HEK293 (cell line): ENCODE measurements at regions not wholly inside any gene's neighbourhood (a gene's known extent, or its start where the extent isn't known, plus 50 kb on each side); places are given as distances from the start of the nearest gene placed in this dataset.

Experiments used
- CTCF ChIA-PET: fragments of 350-600 bp; formaldehyde crosslinking; extraction: SDS; loops from one replicate; lab custom pipeline; 2021; ENCODE audit warnings: antibody characterized with exemption; lab: Yijun Ruan, JAX
- POLR2A ChIA-PET: fragments of 300-600 bp; formaldehyde crosslinking; extraction: SDS; loops from one replicate; lab custom pipeline; 2020; ENCODE audit warnings: antibody characterized with exemption, inconsistent platforms; lab: Yijun Ruan, JAX
- H3K27ac ChIP-seq: fragments of 200-500 bp; sonication (Bioruptor generic); 2 replicates; pipeline ENCODE4 v1.5.1; 2014; ENCODE audit warnings: low read depth, low read length, control low read depth, inconsistent platforms; ENCODE audit errors: extremely low read depth
- H3K36me3 ChIP-seq, 2 experiments: fragments of 200-500 bp in 1 of 2; sonication (Bioruptor generic) in 1 of 2; 1 replicate in 1 of 2; 2 replicates in 1 of 2; pipeline ENCODE4 v1.5.1; 2014 to 2017; ENCODE audit warnings: inconsistent platforms in 2 of 2, low read length in 2 of 2; ENCODE audit not compliant: control insufficient read depth in 2 of 2, insufficient read depth in 1 of 2
- H3K4me1 ChIP-seq: fragments of 200-500 bp; sonication (Bioruptor generic); 2 replicates; pipeline ENCODE4 v1.5.1; 2014; ENCODE audit warnings: mild to moderate bottlenecking, low read length, inconsistent platforms; ENCODE audit not compliant: control insufficient read depth, insufficient read depth
- H3K4me3 ChIP-seq: 2 replicates; pipeline ENCODE4 v1.5.1; 2011; ENCODE audit warnings: low read depth, mild to moderate bottlenecking, control low read depth, low read length, moderate library complexity
- H3K9me3 ChIP-seq: fragments of 200-500 bp; sonication (Bioruptor generic); 2 replicates; pipeline ENCODE4 v1.5.1; 2014; ENCODE audit warnings: low read depth, low read length, inconsistent platforms; ENCODE audit not compliant: control insufficient read depth, insufficient read depth
- HOXA7 ChIP-seq: sonication (generic); formaldehyde crosslinking; IDR thresholded peaks from 2 replicates; pipeline ENCODE4 v1.8.1; 2022; ENCODE audit warnings: missing genetic modification reagents, borderline replicate concordance
- HOXC10 ChIP-seq: sonication (generic); formaldehyde crosslinking; IDR thresholded peaks from 2 replicates; pipeline ENCODE4 v1.8.1; 2023; ENCODE audit warnings: mild to moderate bottlenecking, missing genetic modification reagents
- KLF8 ChIP-seq: fragments of 450-650 bp; formaldehyde crosslinking; IDR thresholded peaks from 2 replicates; pipeline ENCODE4 v1.5.1; 2016; ENCODE audit warnings: missing biosample characterization, missing genetic modification characterization
- PRDM10 ChIP-seq: fragments of 450-650 bp; formaldehyde crosslinking; IDR thresholded peaks from 2 replicates; pipeline ENCODE4 v1.5.1; 2016; ENCODE audit warnings: missing biosample characterization, missing genetic modification characterization
- ZBTB11 ChIP-seq: fragments of 450-650 bp; formaldehyde crosslinking; conservative IDR thresholded peaks from 2 replicates; pipeline ENCODE4 v1.5.1; 2016; ENCODE audit warnings: low read depth, missing biosample characterization, missing genetic modification characterization
- ZBTB17 ChIP-seq: fragments of 450-650 bp; formaldehyde crosslinking; IDR thresholded peaks from 2 replicates; pipeline ENCODE4 v1.5.1; 2016; ENCODE audit warnings: missing biosample characterization, missing genetic modification characterization
- ZBTB20 ChIP-seq: fragments of 450-650 bp; formaldehyde crosslinking; IDR thresholded peaks from 2 replicates; pipeline ENCODE4 v1.5.1; 2016; ENCODE audit warnings: missing biosample characterization, missing genetic modification characterization
- ZEB2 ChIP-seq: fragments of 450-650 bp; formaldehyde crosslinking; IDR thresholded peaks from 2 replicates; pipeline ENCODE4 v1.5.1; 2016; ENCODE audit warnings: missing biosample characterization, missing genetic modification characterization
- ZFP37 ChIP-seq: fragments of 450-650 bp; formaldehyde crosslinking; IDR thresholded peaks from 2 replicates; pipeline ENCODE4 v1.5.1; 2016; ENCODE audit warnings: missing biosample characterization, missing genetic modification characterization
- ZNF16 ChIP-seq: fragments of 450-650 bp; formaldehyde crosslinking; IDR thresholded peaks from 2 replicates; pipeline ENCODE4 v1.5.1; 2016; ENCODE audit warnings: low read depth, missing biosample characterization, missing genetic modification characterization
- ZNF175 ChIP-seq: fragments of 450-650 bp; formaldehyde crosslinking; IDR thresholded peaks from 2 replicates; pipeline ENCODE4 v1.5.1; 2016; ENCODE audit warnings: missing biosample characterization, missing genetic modification characterization
- ZNF211 ChIP-seq: fragments of 450-650 bp; formaldehyde crosslinking; IDR thresholded peaks from 2 replicates; pipeline ENCODE4 v1.5.1; 2016; ENCODE audit warnings: low read depth, missing biosample characterization, missing genetic modification characterization
- ZNF23 ChIP-seq: fragments of 450-650 bp; formaldehyde crosslinking; IDR thresholded peaks from 2 replicates; pipeline ENCODE4 v1.5.1; 2016; ENCODE audit warnings: missing biosample characterization, missing genetic modification characterization, borderline replicate concordance
- ZNF239 ChIP-seq: fragments of 450-650 bp; formaldehyde crosslinking; IDR thresholded peaks from 2 replicates; pipeline ENCODE4 v1.5.1; 2016; ENCODE audit warnings: missing biosample characterization, missing genetic modification characterization
- ZNF416 ChIP-seq: fragments of 450-650 bp; formaldehyde crosslinking; IDR thresholded peaks from 2 replicates; pipeline ENCODE4 v1.5.1; 2016; ENCODE audit warnings: missing biosample characterization, missing genetic modification characterization
- ZNF658 ChIP-seq: fragments of 450-650 bp; formaldehyde crosslinking; IDR thresholded peaks from 2 replicates; pipeline ENCODE4; 2016; ENCODE audit warnings: missing biosample characterization, missing genetic modification characterization
- ZNF707 ChIP-seq: fragments of 450-650 bp; formaldehyde crosslinking; IDR thresholded peaks from 2 replicates; pipeline ENCODE4 v1.5.1; 2016; ENCODE audit warnings: missing biosample characterization, missing genetic modification characterization
- ZNF747 ChIP-seq: fragments of 450-650 bp; formaldehyde crosslinking; IDR thresholded peaks from 2 replicates; pipeline ENCODE4 v1.5.1; 2016; ENCODE audit warnings: missing biosample characterization, missing genetic modification characterization
- ZNF76 ChIP-seq: fragments of 450-650 bp; formaldehyde crosslinking; IDR thresholded peaks from 2 replicates; pipeline ENCODE4; 2016; ENCODE audit warnings: low read depth, missing biosample characterization, missing genetic modification characterization, borderline replicate concordance
- ZNF792 ChIP-seq: fragments of 450-650 bp; formaldehyde crosslinking; IDR thresholded peaks from 2 replicates; pipeline ENCODE4 v1.5.1; 2016; ENCODE audit warnings: missing biosample characterization, missing genetic modification characterization
- TF ChIP-seq, protein P1 (sequence below): fragments of 450-650 bp; formaldehyde crosslinking; IDR thresholded peaks from 2 replicates; pipeline ENCODE4 v1.5.1; 2016; ENCODE audit warnings: missing biosample characterization, missing genetic modification characterization
- TF ChIP-seq, protein P2 (sequence below): sonication (generic); formaldehyde crosslinking; IDR thresholded peaks from 2 replicates; pipeline ENCODE4 v1.8.1; 2022; ENCODE audit warnings: mild to moderate bottlenecking, moderate library complexity, missing genetic modification reagents

- TF ChIP-seq ZNF23 (tag by site-specific recombination) (no peak), ZFP37 (tag by site-specific recombination) (no peak), ZNF792 (no peak), HOXA7 (CRISPR knock-in tag) (no peak), KLF8 (no peak), ZBTB11 (tag by site-specific recombination) (no peak)
- TF ChIP-seq, protein P1, sequence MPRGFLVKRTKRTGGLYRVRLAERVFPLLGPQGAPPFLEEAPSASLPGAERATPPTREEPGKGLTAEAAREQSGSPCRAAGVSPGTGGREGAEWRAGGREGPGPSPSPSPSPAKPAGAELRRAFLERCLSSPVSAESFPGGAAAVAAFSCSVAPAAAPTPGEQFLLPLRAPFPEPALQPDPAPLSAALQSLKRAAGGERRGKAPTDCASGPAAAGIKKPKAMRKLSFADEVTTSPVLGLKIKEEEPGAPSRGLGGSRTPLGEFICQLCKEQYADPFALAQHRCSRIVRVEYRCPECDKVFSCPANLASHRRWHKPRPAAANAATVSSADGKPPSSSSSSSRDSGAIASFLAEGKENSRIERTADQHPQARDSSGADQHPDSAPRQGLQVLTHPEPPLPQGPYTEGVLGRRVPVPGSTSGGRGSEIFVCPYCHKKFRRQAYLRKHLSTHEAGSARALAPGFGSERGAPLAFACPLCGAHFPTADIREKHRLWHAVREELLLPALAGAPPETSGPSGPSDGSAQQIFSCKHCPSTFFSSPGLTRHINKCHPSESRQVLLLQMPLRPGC (tag by site-specific recombination): no peak
- Histone ChIP-seq H3K36me3 (no peaks in the 10 kb centered on the region), H3K27ac (no peak overlapping the region), H3K4me1 (no peaks in the 10 kb centered on the region; the same call in 1 of the 2 replicates), H3K4me3 (no peak overlapping the region), H3K9me3 (no peaks in the 10 kb centered on the region)
- ChIA-PET CTCF (no interaction called here), POLR2A (no interaction called here)
These were observed 99.0 kb downstream of the CD200R1L start for GRCh38 chr3:112747624-112748023.

GRCh38 chr3:112746675-112747280 lies 99.9 kb downstream of the CD200R1L start:
- H3K27ac ChIP-seq: no peak overlapping the region
- no peak overlapping the region for H3K4me3 ChIP-seq
- CTCF ChIA-PET: interaction anchor here (0.7 to 1.0 kb wide), 2 partner anchors 12 to 700 kb away, joined by 5 read pairs; no protein-coding TSS in a partner anchor
- H3K4me1 ChIP-seq: no peaks in the 10 kb centered on the region; the same call in 1 of the 2 replicates
- no peaks in the 10 kb centered on the region for H3K36me3 ChIP-seq
- no peak for TF ChIP-seq ZNF747 (tag by site-specific recombination)
- TF ChIP-seq ZNF707 (tag by site-specific recombination): no peak
- no peak for TF ChIP-seq ZNF175 (tag by site-specific recombination)
- TF ChIP-seq ZNF76 (tag by site-specific recombination): no peak
- TF ChIP-seq, all 188 proteins: peak for 0
- no peaks in the 10 kb centered on the region for H3K9me3 ChIP-seq
- POLR2A ChIA-PET: no interaction called here

DNA sequence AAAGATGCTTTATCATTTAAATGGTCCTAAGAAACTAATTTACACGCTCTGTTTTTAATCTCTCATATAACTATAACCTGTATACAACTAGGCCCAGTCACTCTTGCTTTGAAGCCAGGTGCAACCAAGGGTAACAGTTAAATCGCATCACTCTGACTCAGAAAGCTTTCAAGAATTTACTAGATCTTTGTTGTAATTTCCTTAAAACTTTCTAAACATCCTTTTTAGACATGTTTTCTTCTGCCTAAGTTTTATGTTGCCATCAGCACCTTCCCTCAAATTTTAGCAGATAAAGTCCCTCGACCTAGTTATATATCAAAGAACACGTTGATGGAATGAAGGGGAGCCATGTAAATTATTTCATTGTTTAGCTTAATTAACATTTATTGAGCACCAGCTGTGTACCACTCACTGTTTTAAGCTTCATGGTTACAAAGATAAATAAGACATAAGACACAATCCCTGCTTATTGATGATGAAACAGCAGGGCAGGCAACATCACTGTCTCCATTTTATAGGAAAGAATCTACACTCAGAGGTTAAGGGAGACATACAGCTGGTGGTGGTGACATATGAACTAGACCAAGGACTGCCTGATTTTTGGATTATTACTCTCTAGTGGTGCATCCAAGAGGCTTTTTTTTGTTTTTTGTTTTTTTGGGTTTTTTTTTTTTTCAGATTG lies 101.0 kb downstream of the CD200R1L start:
- Histone ChIP-seq H3K4me3 (no peak overlapping the region), H3K36me3 (no peaks in the 10 kb centered on the region), H3K9me3 (no peaks in the 10 kb centered on the region), H3K4me1 (no peaks in the 10 kb centered on the region; the same call in 1 of the 2 replicates), H3K27ac (no peak overlapping the region)
- POLR2A ChIA-PET: no interaction called here
- CTCF ChIA-PET: interaction anchor here (1.0 kb wide), 1 partner anchor 11 kb away, joined by 5 read pairs; no protein-coding TSS in a partner anchor
- TF ChIP-seq ZNF16: no peak
- no peak for TF ChIP-seq HOXC10 (CRISPR knock-in tag)
- TF ChIP-seq ZNF658 (tag by site-specific recombination): no peak
- no peak for TF ChIP-seq ZEB2 (tag by site-specific recombination)
- TF ChIP-seq ZNF239 (tag by site-specific recombination): no peak
- TF ChIP-seq ZBTB17 (tag by site-specific recombination): no peak
- no peak for TF ChIP-seq ZBTB20 (tag by site-specific recombination)
- TF ChIP-seq, protein P2, sequence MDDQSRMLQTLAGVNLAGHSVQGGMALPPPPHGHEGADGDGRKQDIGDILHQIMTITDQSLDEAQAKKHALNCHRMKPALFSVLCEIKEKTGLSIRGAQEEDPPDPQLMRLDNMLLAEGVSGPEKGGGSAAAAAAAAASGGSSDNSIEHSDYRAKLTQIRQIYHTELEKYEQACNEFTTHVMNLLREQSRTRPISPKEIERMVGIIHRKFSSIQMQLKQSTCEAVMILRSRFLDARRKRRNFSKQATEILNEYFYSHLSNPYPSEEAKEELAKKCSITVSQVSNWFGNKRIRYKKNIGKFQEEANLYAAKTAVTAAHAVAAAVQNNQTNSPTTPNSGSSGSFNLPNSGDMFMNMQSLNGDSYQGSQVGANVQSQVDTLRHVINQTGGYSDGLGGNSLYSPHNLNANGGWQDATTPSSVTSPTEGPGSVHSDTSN: no peak
- TF ChIP-seq ZNF416 (tag by site-specific recombination): no peak
- TF ChIP-seq PRDM10 (tag by site-specific recombination): no peak
- no peak for TF ChIP-seq ZNF211 (tag by site-specific recombination)
